ENCODE measurements at regions not wholly inside any gene's neighbourhood (a gene's known extent, or its start where the extent isn't known, plus 50 kb on each side); places are given as distances from the start of the nearest gene placed in this dataset.

GRCh38 chr2:59322870-59323269, 1081.7 kb upstream of the FANCL start:
- intact Hi-C loops (cut with DNase I) = no loop called here
- Histone ChIP-seq H3K36me3 (replicated peaks in 1 of 2; ENCODE audit: insufficient read depth in 1 of 2, low read depth in 2 of 2) (no peaks in the 10 kb centered on the region), H3K4me1 (no peaks in the 10 kb centered on the region), H3K9me3 (no peaks in the 10 kb centered on the region), H3K27me3 (no peaks in the 10 kb centered on the region), H3K4me3 (no peak overlapping the region), H3K27ac (no peak overlapping the region)
- ATAC-seq (no peak), DNase-seq (no peak)
- TF ChIP-seq, protein P1, sequence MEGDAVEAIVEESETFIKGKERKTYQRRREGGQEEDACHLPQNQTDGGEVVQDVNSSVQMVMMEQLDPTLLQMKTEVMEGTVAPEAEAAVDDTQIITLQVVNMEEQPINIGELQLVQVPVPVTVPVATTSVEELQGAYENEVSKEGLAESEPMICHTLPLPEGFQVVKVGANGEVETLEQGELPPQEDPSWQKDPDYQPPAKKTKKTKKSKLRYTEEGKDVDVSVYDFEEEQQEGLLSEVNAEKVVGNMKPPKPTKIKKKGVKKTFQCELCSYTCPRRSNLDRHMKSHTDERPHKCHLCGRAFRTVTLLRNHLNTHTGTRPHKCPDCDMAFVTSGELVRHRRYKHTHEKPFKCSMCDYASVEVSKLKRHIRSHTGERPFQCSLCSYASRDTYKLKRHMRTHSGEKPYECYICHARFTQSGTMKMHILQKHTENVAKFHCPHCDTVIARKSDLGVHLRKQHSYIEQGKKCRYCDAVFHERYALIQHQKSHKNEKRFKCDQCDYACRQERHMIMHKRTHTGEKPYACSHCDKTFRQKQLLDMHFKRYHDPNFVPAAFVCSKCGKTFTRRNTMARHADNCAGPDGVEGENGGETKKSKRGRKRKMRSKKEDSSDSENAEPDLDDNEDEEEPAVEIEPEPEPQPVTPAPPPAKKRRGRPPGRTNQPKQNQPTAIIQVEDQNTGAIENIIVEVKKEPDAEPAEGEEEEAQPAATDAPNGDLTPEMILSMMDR (IDR thresholded peaks at IDR 0.05) = no peak
- no peak for TF ChIP-seq POLR2A (IDR thresholded peaks at IDR 0.05)
- 80 to 91% methylated on average over 2 of the region's 2 CpGs for WGBS, 2 donors

DNA sequence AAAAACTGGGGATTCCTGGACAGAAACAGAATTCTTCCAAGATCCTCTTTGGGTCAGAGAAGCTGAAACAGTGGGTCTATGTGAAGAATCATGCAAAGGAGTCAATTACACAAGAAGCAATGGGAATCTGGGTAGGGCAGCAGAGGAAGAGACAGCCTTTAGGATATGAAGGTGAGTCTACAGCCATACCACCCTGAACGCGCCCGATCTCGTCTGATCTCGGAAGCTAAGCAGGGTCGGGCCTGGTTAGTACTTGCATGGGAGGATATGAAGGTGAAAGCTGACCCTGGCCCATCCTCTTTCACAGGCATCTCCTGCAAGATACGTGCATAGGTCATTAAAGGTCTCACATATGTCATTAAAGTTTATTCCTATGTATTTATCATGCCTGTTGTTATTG, 1080.9 kb upstream of the FANCL start:
- DNase-seq = no peak
- no peaks in the 10 kb centered on the region for H3K27me3 ChIP-seq
- H3K27ac ChIP-seq = no peak overlapping the region
- 86 to 94% methylated on average over 7 of the region's 7 CpGs for WGBS, 2 donors
- TF ChIP-seq, protein P1 (IDR thresholded peaks at IDR 0.05) = no peak
- no peak for TF ChIP-seq POLR2A (IDR thresholded peaks at IDR 0.05)
- no peaks in the 10 kb centered on the region for H3K9me3 ChIP-seq
- H3K4me1 ChIP-seq = no peaks in the 10 kb centered on the region
- ATAC-seq = no peak
- intact Hi-C loops (cut with DNase I) = no loop called here
- H3K4me3 ChIP-seq = no peak overlapping the region
- no peaks in the 10 kb centered on the region for H3K36me3 ChIP-seq (replicated peaks in 1 of 2; ENCODE audit: insufficient read depth in 1 of 2, low read depth in 2 of 2)

DNA sequence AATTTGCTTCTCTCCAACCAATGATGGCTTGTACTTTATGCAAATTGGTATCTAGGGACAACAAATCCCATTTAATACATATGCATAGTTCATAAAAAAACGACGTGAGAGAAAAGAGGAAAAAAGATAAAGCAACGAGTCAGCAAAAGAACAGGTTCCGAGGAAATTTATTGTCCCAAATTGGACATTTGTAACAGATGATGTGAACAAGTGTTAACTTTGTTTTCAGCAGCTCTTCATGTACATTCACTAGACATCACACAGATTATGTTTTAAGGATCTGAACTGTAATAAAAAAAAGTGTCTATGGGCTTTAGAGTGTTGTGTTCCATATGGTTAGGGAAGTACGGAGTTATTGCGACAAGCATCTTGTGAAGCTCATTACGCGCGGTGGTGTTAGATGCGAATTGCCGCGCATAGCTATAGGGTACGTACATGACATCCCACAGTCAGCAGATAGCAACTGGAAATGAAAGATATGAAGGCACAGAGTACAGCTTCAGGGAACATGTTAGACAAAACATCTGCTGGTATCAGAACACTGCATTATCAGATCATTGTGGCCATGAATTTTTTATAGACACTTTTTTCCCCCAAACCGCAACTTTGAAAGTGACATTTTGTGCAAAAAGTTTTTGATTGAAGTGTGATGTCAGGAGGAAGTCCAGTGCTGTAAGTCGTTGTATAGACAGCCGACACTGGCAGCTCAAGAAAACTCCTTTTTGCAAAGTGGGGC, 1073.1 kb upstream of the FANCL start:
- ATAC-seq (no peak), DNase-seq (no peak)
- Histone ChIP-seq H3K27ac (no peak overlapping the region), H3K4me3 (no peak overlapping the region), H3K36me3 (replicated peaks in 1 of 2; ENCODE audit: insufficient read depth in 1 of 2, low read depth in 2 of 2) (no peaks in the 10 kb centered on the region), H3K9me3 (no peaks in the 10 kb centered on the region), H3K27me3 (no peaks in the 10 kb centered on the region), H3K4me1 (no peaks in the 10 kb centered on the region)
- intact Hi-C loops (cut with DNase I) = no loop called here
- no peak for TF ChIP-seq POLR2A (IDR thresholded peaks at IDR 0.05)
- TF ChIP-seq, protein P1 (IDR thresholded peaks at IDR 0.05) = no peak
- 77 to 82% methylated on average over 16 of the region's 16 CpGs for WGBS, 2 donors

DNA sequence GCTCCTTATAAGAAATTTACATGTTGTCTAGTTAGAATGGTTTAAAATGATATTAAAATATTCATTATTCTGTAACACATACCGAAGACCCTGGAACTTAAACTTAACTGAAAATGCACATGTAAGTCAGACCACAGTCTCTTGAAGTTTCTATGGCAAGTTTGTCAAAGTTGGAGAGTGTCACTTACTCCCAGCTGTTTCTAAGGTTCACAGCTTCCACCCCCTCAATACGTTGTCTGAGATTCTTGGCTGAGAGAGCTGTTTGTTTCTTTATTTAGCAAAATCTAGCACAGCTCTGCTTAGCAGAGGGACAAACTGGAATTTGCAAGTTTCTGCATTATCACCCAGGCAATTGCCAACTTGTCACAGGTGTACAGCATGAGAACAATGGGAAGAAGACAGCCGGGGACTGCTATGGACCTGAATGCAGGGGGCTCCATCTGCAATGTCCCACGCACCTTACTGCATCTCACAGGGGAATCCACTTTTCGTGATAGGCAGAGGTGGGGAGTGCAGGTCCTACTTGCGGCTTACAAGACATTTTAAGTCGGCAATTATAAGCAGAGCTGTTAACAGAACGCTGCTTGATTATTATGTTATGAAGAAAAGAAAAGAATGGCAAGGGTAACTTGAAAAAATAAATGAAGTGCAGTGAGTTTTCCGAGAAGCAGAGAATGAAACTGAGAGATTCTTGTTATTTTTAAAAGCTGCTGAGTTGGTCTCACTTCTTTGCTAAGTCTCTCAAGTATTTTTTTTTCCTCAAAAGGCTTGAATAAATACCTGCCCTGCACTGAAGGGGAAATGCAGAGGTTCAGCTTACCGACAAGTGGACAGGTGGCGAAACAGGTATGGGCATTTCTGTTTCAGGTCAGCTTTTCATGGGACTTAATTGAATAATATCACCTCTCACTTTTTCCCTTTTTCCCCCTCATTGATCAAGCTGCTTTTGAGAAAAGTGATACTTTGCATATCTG, 1072.1 kb upstream of the FANCL start:
- no peak overlapping the region for H3K27ac ChIP-seq
- no peak for DNase-seq
- intact Hi-C loops (cut with DNase I) = no loop called here
- H3K4me3 ChIP-seq = no peak overlapping the region
- H3K36me3 ChIP-seq (replicated peaks in 1 of 2; ENCODE audit: insufficient read depth in 1 of 2, low read depth in 2 of 2) = no peaks in the 10 kb centered on the region
- WGBS, 2 donors = 45 to 52% methylated on average over 11 of the region's 11 CpGs
- TF ChIP-seq POLR2A (IDR thresholded peaks at IDR 0.05) = no peak
- TF ChIP-seq, protein P1 (IDR thresholded peaks at IDR 0.05) = no peak
- H3K4me1 ChIP-seq = no peaks in the 10 kb centered on the region
- ATAC-seq = no peak
- no peaks in the 10 kb centered on the region for H3K9me3 ChIP-seq
- H3K27me3 ChIP-seq = no peaks in the 10 kb centered on the region
